ENCODE measurements at regions not wholly inside any gene's neighbourhood (a gene's known extent, or its start where the extent isn't known, plus 50 kb on each side); places are given as distances from the start of the nearest gene placed in this dataset.

DNA sequence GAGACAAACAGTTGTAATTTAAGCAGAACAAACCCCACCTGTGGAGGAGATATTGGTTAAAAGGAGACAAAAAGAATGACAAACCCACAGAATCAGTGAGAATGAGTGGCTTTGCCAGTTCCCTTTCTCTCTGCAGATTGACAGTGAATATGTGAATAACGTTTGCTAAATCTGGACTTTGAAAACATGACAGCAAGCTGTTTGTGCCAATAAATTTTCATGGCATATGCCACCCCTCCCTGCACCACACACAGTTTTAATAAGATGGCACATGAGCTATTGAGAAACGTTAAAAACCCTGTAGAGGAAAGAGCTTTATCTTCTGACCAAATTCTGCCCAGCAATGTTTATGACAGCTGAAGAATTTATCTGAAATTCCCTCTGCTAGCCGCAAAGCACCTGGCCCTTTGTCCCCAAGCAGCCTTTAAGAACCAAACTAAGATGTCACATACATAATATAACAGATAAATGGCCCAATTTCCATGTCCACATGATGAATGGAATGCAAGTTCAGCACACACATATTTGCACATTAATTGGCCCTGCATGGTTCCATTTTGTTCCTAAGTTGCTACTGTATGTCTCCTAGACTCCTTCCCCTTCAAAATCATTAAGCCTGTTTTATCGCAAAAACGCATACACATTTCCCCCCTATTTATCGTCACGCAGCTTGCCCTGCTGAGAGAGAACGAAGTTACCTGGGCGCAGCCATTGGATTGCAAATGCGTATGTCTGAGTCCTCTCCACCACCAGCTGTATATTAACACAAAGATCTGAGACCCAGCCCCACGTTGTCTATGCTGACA lies 773.5 kb upstream of the EEF2KMT start:
- Histone ChIP-seq H3F3A (ENCODE audit: insufficient read depth) (no peaks in the 10 kb centered on the region), H3K36me3 (ENCODE audit: low read length) (no peaks in the 10 kb centered on the region), H3K79me2 (ENCODE audit: insufficient read depth, low read length) (no peaks in the 10 kb centered on the region), H3K9me2 (replicated peaks; ENCODE audit: insufficient read depth, low read length) (no peaks in the 10 kb centered on the region), H3K4me3 (ENCODE audit: insufficient read depth, low read length, poor library complexity, severe bottlenecking) (no peak overlapping the region), H3K27ac (ENCODE audit: low read depth, low read length) (no peak overlapping the region), H3K9me3 (ENCODE audit: insufficient read depth, low read length) (no peaks in the 10 kb centered on the region), H3K9ac (ENCODE audit: low read length) (no peak overlapping the region), H3K27me3 (ENCODE audit: low read length) (no peaks in the 10 kb centered on the region), H2AFZ (ENCODE audit: low read depth, low read length, severe bottlenecking) (no peak overlapping the region), H3K4me2 (ENCODE audit: low read depth, low read length, poor library complexity, severe bottlenecking) (no peak overlapping the region), H4K20me1 (ENCODE audit: low read depth, low read length) (no peaks in the 10 kb centered on the region)
- no peak for TF ChIP-seq EZH2phosphoT487 (conservative IDR thresholded peaks at IDR 0.05; ENCODE audit: low read length)
- TF ChIP-seq, protein P1, sequence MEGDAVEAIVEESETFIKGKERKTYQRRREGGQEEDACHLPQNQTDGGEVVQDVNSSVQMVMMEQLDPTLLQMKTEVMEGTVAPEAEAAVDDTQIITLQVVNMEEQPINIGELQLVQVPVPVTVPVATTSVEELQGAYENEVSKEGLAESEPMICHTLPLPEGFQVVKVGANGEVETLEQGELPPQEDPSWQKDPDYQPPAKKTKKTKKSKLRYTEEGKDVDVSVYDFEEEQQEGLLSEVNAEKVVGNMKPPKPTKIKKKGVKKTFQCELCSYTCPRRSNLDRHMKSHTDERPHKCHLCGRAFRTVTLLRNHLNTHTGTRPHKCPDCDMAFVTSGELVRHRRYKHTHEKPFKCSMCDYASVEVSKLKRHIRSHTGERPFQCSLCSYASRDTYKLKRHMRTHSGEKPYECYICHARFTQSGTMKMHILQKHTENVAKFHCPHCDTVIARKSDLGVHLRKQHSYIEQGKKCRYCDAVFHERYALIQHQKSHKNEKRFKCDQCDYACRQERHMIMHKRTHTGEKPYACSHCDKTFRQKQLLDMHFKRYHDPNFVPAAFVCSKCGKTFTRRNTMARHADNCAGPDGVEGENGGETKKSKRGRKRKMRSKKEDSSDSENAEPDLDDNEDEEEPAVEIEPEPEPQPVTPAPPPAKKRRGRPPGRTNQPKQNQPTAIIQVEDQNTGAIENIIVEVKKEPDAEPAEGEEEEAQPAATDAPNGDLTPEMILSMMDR (IDR thresholded peaks at IDR 0.05; ENCODE audit: insufficient read depth, low read length, poor library complexity, severe bottlenecking): no peak

DNA sequence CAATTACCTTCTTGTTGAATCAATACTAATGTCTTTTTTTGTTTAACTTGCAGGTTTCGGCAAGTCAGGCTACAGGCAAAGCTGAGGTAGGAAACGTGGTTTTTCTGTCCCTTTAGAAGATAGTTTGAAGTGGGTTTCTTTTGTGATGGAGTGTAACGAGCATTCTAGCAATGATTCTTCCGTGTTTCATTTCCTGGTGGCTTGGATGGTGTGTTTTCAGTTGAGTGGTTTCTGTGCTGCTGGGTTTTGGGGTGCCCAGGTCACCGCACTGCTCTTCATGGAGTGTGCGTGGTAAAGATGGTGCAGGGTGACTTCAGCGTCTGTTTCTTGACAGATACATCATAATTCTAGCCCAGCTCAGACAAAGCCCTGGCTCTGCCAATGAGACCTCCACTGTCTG lies 769.7 kb upstream of the EEF2KMT start:
- no peaks in the 10 kb centered on the region for H3K27me3 ChIP-seq (ENCODE audit: low read length)
- H3K27ac ChIP-seq (ENCODE audit: low read depth, low read length): no peak overlapping the region
- H3K9me2 ChIP-seq (replicated peaks; ENCODE audit: insufficient read depth, low read length): no peaks in the 10 kb centered on the region
- no peaks in the 10 kb centered on the region for H3K36me3 ChIP-seq (ENCODE audit: low read length)
- no peaks in the 10 kb centered on the region for H3F3A ChIP-seq (ENCODE audit: insufficient read depth)
- no peak overlapping the region for H3K9ac ChIP-seq (ENCODE audit: low read length)
- H3K79me2 ChIP-seq (ENCODE audit: insufficient read depth, low read length): no peaks in the 10 kb centered on the region
- H3K4me3 ChIP-seq (ENCODE audit: insufficient read depth, low read length, poor library complexity, severe bottlenecking): no peak overlapping the region
- H4K20me1 ChIP-seq (ENCODE audit: low read depth, low read length): no peaks in the 10 kb centered on the region
- no peaks in the 10 kb centered on the region for H3K9me3 ChIP-seq (ENCODE audit: insufficient read depth, low read length)
- TF ChIP-seq, protein P1 (IDR thresholded peaks at IDR 0.05; ENCODE audit: insufficient read depth, low read length, poor library complexity, severe bottlenecking): no peak
- no peak for TF ChIP-seq EZH2phosphoT487 (conservative IDR thresholded peaks at IDR 0.05; ENCODE audit: low read length)
- no peak overlapping the region for H2AFZ ChIP-seq (ENCODE audit: low read depth, low read length, severe bottlenecking)
- H3K4me2 ChIP-seq (ENCODE audit: low read depth, low read length, poor library complexity, severe bottlenecking): no peak overlapping the region

DNA sequence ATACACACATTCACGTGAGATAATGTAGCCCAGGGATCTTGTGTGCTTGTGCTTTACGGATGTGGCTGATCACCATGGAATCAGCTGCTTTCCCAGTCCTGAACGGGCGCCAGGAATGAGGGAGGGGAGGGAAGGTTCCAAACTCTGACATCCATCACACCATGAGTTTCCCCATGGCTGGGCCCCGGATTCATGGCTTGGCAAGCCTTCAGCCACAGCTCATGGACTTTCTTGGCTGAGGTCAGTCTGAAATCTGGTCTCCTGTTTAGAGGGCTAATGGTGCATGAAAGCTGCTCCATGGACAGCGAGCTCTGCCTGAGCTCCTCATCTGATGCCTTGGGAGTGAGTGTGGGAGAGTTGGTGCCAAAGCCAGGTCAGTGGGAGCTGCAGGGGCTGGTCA lies 767.6 kb upstream of the EEF2KMT start:
- no peaks in the 10 kb centered on the region; the same call in 1 of the 2 replicates for H3K27me3 ChIP-seq (ENCODE audit: low read length)
- H3K27ac ChIP-seq (ENCODE audit: low read depth, low read length): no peak overlapping the region
- H3K9me2 ChIP-seq (replicated peaks; ENCODE audit: insufficient read depth, low read length): no peaks in the 10 kb centered on the region
- no peak overlapping the region for H2AFZ ChIP-seq (ENCODE audit: low read depth, low read length, severe bottlenecking)
- no peaks in the 10 kb centered on the region for H4K20me1 ChIP-seq (ENCODE audit: low read depth, low read length)
- no peak overlapping the region for H3K4me3 ChIP-seq (ENCODE audit: insufficient read depth, low read length, poor library complexity, severe bottlenecking)
- no peaks in the 10 kb centered on the region for H3K36me3 ChIP-seq (ENCODE audit: low read length)
- no peaks in the 10 kb centered on the region for H3K79me2 ChIP-seq (ENCODE audit: insufficient read depth, low read length)
- no peaks in the 10 kb centered on the region for H3F3A ChIP-seq (ENCODE audit: insufficient read depth)
- TF ChIP-seq, protein P1 (IDR thresholded peaks at IDR 0.05; ENCODE audit: insufficient read depth, low read length, poor library complexity, severe bottlenecking): no peak
- no peak for TF ChIP-seq EZH2phosphoT487 (conservative IDR thresholded peaks at IDR 0.05; ENCODE audit: low read length)
- no peaks in the 10 kb centered on the region for H3K9me3 ChIP-seq (ENCODE audit: insufficient read depth, low read length)
- H3K4me2 ChIP-seq (ENCODE audit: low read depth, low read length, poor library complexity, severe bottlenecking): no peak overlapping the region
- H3K9ac ChIP-seq (ENCODE audit: low read length): no peak overlapping the region

All from SU-DHL-6 (cell line).